ENCODE measurements at regions not wholly inside any gene's neighbourhood (a gene's known extent, or its start where the extent isn't known, plus 50 kb on each side); places are given as distances from the start of the nearest gene placed in this dataset.

DNA sequence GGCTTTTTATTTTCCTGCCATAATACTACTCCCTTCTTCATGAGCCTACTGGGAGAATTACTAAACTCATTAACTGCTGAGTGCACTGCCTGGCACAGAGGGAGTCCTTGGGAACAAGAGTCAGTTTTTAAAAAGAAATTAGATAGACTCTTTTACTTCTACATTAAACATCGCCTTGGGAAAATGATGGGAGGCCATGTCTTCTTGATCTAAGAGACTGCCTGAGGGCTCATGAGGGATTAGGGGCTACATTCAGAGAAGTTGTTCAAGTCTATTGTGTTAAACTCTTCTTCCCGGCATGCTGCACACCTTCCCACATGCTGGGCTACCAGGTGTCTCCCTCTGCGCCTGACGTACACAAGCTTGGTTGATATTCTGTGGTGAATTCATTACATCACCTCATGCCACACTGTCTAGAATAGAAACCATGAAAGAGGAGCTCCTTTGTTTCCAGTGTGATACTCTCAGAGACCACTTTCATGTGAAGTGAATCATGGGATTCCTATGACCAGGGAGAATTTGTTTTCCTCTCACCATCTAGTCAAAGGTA is 1422.3 kb downstream of the AACS start:
- Histone ChIP-seq H3K4me3 (replicated peaks; ENCODE audit: insufficient read depth, low read length) (no peak overlapping the region), H3K27me3 (ENCODE audit: insufficient read depth, poor library complexity, severe bottlenecking) (no peaks in the 10 kb centered on the region), H3K27ac (replicated peaks) (no peak overlapping the region)
- DNase-seq (ENCODE audit: low read depth in 1 of 2, low spot score in 1 of 2) = no peak
- TF ChIP-seq SPI1 (IDR thresholded peaks at IDR 0.05; ENCODE audit: borderline replicate concordance, low read depth) = no peak
- no peak for TF ChIP-seq CTCF (IDR thresholded peaks at IDR 0.05; ENCODE audit: insufficient read depth, low read length)
- TF ChIP-seq, protein P1, sequence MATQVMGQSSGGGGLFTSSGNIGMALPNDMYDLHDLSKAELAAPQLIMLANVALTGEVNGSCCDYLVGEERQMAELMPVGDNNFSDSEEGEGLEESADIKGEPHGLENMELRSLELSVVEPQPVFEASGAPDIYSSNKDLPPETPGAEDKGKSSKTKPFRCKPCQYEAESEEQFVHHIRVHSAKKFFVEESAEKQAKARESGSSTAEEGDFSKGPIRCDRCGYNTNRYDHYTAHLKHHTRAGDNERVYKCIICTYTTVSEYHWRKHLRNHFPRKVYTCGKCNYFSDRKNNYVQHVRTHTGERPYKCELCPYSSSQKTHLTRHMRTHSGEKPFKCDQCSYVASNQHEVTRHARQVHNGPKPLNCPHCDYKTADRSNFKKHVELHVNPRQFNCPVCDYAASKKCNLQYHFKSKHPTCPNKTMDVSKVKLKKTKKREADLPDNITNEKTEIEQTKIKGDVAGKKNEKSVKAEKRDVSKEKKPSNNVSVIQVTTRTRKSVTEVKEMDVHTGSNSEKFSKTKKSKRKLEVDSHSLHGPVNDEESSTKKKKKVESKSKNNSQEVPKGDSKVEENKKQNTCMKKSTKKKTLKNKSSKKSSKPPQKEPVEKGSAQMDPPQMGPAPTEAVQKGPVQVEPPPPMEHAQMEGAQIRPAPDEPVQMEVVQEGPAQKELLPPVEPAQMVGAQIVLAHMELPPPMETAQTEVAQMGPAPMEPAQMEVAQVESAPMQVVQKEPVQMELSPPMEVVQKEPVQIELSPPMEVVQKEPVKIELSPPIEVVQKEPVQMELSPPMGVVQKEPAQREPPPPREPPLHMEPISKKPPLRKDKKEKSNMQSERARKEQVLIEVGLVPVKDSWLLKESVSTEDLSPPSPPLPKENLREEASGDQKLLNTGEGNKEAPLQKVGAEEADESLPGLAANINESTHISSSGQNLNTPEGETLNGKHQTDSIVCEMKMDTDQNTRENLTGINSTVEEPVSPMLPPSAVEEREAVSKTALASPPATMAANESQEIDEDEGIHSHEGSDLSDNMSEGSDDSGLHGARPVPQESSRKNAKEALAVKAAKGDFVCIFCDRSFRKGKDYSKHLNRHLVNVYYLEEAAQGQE (IDR thresholded peaks at IDR 0.05; ENCODE audit: insufficient replicate concordance, low read depth) = no peak
- TF ChIP-seq POLR2AphosphoS5 (IDR thresholded peaks at IDR 0.05; ENCODE audit: low read depth) = no peak
- no peak for TF ChIP-seq GABPA (IDR thresholded peaks at IDR 0.05; ENCODE audit: low read depth)

GRCh38 chr12:126488806-126489205 is 1423.6 kb downstream of the AACS start:
- H3K4me3 ChIP-seq (replicated peaks; ENCODE audit: insufficient read depth, low read length) = no peak overlapping the region
- no peak for DNase-seq (ENCODE audit: low read depth in 1 of 2, low spot score in 1 of 2)
- TF ChIP-seq, protein P1 (IDR thresholded peaks at IDR 0.05; ENCODE audit: insufficient replicate concordance, low read depth) = no peak
- TF ChIP-seq CTCF (IDR thresholded peaks at IDR 0.05; ENCODE audit: insufficient read depth, low read length) = no peak
- TF ChIP-seq GABPA (IDR thresholded peaks at IDR 0.05; ENCODE audit: low read depth) = no peak
- no peak for TF ChIP-seq SPI1 (IDR thresholded peaks at IDR 0.05; ENCODE audit: borderline replicate concordance, low read depth)
- TF ChIP-seq POLR2AphosphoS5 (IDR thresholded peaks at IDR 0.05; ENCODE audit: low read depth) = no peak
- H3K27me3 ChIP-seq (ENCODE audit: insufficient read depth, poor library complexity, severe bottlenecking) = no peaks in the 10 kb centered on the region
- no peak overlapping the region for H3K27ac ChIP-seq (replicated peaks)

DNA sequence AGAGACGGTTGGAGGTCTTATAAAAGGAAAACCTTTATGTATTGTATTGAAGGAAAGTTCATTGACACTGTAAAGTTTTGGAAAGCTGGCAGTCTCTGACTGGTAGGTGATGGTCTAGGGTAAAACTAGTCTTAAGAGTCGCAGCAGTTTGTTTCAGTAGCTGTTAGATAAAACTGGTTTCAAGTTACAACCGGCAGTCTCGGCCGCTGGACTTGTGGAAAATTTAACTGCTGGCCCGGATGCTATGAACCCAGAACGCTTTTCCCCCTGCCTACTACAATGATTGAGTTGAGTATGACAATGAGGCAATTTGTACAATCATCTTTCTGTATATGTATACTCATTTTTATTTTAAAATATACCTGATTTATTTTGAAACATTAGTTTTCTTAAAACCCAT is 1426.9 kb downstream of the AACS start:
- Histone ChIP-seq H3K27ac (replicated peaks) (no peak overlapping the region), H3K27me3 (ENCODE audit: insufficient read depth, poor library complexity, severe bottlenecking) (no peaks in the 10 kb centered on the region), H3K4me3 (replicated peaks; ENCODE audit: insufficient read depth, low read length) (no peak overlapping the region)
- TF ChIP-seq SPI1 (IDR thresholded peaks at IDR 0.05; ENCODE audit: borderline replicate concordance, low read depth) = no peak
- TF ChIP-seq GABPA (IDR thresholded peaks at IDR 0.05; ENCODE audit: low read depth) = no peak
- no peak for TF ChIP-seq POLR2AphosphoS5 (IDR thresholded peaks at IDR 0.05; ENCODE audit: low read depth)
- no peak for TF ChIP-seq CTCF (IDR thresholded peaks at IDR 0.05; ENCODE audit: insufficient read depth, low read length)
- TF ChIP-seq, protein P1 (IDR thresholded peaks at IDR 0.05; ENCODE audit: insufficient replicate concordance, low read depth) = no peak
- DNase-seq (ENCODE audit: low read depth in 1 of 2, low spot score in 1 of 2) = no peak

Measured in HL-60 (cell line).